GM23338 (cell line): ENCODE measurements at regions not wholly inside any gene's neighbourhood (a gene's known extent, or its start where the extent isn't known, plus 50 kb on each side); places are given as distances from the start of the nearest gene placed in this dataset.
A peak's percentile ranks its signal among the peaks of the same experiment; 100 is the strongest.

Experiments used
- ATAC-seq: fragments of 200-7000 bp; cut with Tn5 transposase; 3 replicates; pipeline ENCODE4 v1.9.1; 2020
- DNase-seq: peaks from one replicate; pipeline ENCODE4 v3.0.0-alpha.2; 2015; ENCODE audit warnings: low spot score
- H2AFZ ChIP-seq: fragments of 200-600 bp; sonication (generic); 2 replicates; pipeline ENCODE4 v1.8.0; 2016; ENCODE audit warnings: antibody characterized with exemption, mild to moderate bottlenecking, moderate library complexity
- H3F3A ChIP-seq: fragments of 200-600 bp; sonication (generic); replicated peaks from 2 replicates; pipeline ENCODE4 v1.8.0; 2017; ENCODE audit warnings: antibody characterized with exemption, mixed run types, low read depth
- H3K27ac ChIP-seq: fragments of 200-600 bp; sonication (generic); 2 replicates; pipeline ENCODE4 v1.6.1; 2016; ENCODE audit warnings: low read depth
- H3K27me3 ChIP-seq: fragments of 200-600 bp; sonication (generic); 2 replicates; pipeline ENCODE4 v1.8.0; 2016; ENCODE audit warnings: mild to moderate bottlenecking, mixed run types, moderate library complexity; ENCODE audit not compliant: insufficient read depth
- H3K36me3 ChIP-seq: fragments of 200-600 bp; sonication (generic); 2 replicates; pipeline ENCODE4 v1.8.0; 2016; ENCODE audit warnings: mild to moderate bottlenecking; ENCODE audit not compliant: insufficient read depth
- H3K4me1 ChIP-seq: fragments of 200-600 bp; sonication (generic); 2 replicates; pipeline ENCODE4 v1.8.0; 2016; ENCODE audit warnings: mild to moderate bottlenecking, moderate library complexity; ENCODE audit not compliant: insufficient read depth
- H3K4me2 ChIP-seq: fragments of 200-600 bp; sonication (generic); 2 replicates; pipeline ENCODE4 v1.7.1; 2017; ENCODE audit warnings: mixed run types
- H3K4me3 ChIP-seq: fragments of 200-600 bp; sonication (generic); 2 replicates; pipeline ENCODE4 v1.6.1; 2016; ENCODE audit warnings: mixed run types
- H3K79me2 ChIP-seq: fragments of 200-600 bp; sonication (generic); replicated peaks from 2 replicates; pipeline ENCODE4 v1.8.0; 2017; ENCODE audit warnings: mild to moderate bottlenecking; ENCODE audit not compliant: insufficient read depth
- H3K9me2 ChIP-seq: fragments of 200-600 bp; sonication (generic); 2 replicates; pipeline ENCODE4 v1.8.0; 2017; ENCODE audit not compliant: insufficient read depth
- H4K20me1 ChIP-seq: fragments of 200-600 bp; sonication (generic); replicated peaks from 2 replicates; pipeline ENCODE4 v1.8.0; 2017; ENCODE audit warnings: mild to moderate bottlenecking; ENCODE audit not compliant: insufficient read depth
- H3K27ac Mint-ChIP-seq: 2 replicates; pipeline ENCODE4 v1.8.0; 2020; ENCODE audit warnings: inconsistent platforms, mild to moderate bottlenecking, moderate library complexity, mixed read lengths
- H3K27me3 Mint-ChIP-seq: 3 replicates; pipeline ENCODE4 v1.8.0; 2022; ENCODE audit warnings: low read depth, mild to moderate bottlenecking, moderate library complexity, mixed read lengths, inconsistent platforms; ENCODE audit not compliant: insufficient read depth, poor library complexity
- H3K36me3 Mint-ChIP-seq: 3 replicates; pipeline ENCODE4 v1.8.0; 2021; ENCODE audit warnings: low read depth, mild to moderate bottlenecking, inconsistent platforms, moderate library complexity, mixed read lengths
- H3K4me1 Mint-ChIP-seq: 3 replicates; pipeline ENCODE4 v1.8.0; 2020; ENCODE audit warnings: mild to moderate bottlenecking, inconsistent platforms, mixed read lengths
- H3K4me3 Mint-ChIP-seq: 3 replicates; pipeline ENCODE4 v1.8.0; 2021; ENCODE audit warnings: moderate library complexity, mild to moderate bottlenecking, inconsistent platforms, mixed read lengths
- H3K9me3 Mint-ChIP-seq: 3 replicates; pipeline ENCODE4 v1.8.0; 2020; ENCODE audit warnings: moderate library complexity, mild to moderate bottlenecking, inconsistent platforms, mixed read lengths
- CREB1 ChIP-seq: fragments of 250-450 bp; sonication (Bioruptor Pico); IDR thresholded peaks from 2 replicates; pipeline ENCODE4 v1.5.0; 2020; ENCODE audit warnings: low read depth, mild to moderate bottlenecking, moderate library complexity
- CTCF ChIP-seq, 2 experiments: fragments of 200-600 bp in 1 of 2; sonication (generic) in 1 of 2; conservative IDR thresholded peaks; 2 replicates each; pipeline versions ENCODE4 v1.5.1 to v1.6.1; 2016 to 2017; ENCODE audit warnings: antibody characterized with exemption in 2 of 2, low read depth in 2 of 2, mild to moderate bottlenecking in 2 of 2, moderate library complexity in 1 of 2
- EZH2 ChIP-seq: fragments of 200-600 bp; sonication (generic); IDR thresholded peaks from one replicate; pipeline ENCODE4 v1.8.0; 2017; ENCODE audit warnings: antibody characterized with exemption, mild to moderate bottlenecking, low read depth; ENCODE audit not compliant: unreplicated experiment
- JUNB ChIP-seq: IDR thresholded peaks from one replicate; pipeline ENCODE4 v1.6.1; 2016; ENCODE audit warnings: antibody characterized with exemption; ENCODE audit not compliant: unreplicated experiment
- NANOG ChIP-seq: IDR thresholded peaks from 2 replicates; pipeline ENCODE4 v1.6.1; 2016; ENCODE audit warnings: antibody characterized with exemption, borderline replicate concordance
- ZNF331 ChIP-seq: fragments of 250-450 bp; sonication (Bioruptor Pico); IDR thresholded peaks from 2 replicates; pipeline ENCODE4 v1.5.0; 2020; ENCODE audit warnings: low read depth, mild to moderate bottlenecking, moderate library complexity

- TF ChIP-seq CTCF (conservative IDR thresholded peaks at IDR 0.05; ENCODE audit: low read depth in 2 of 2) (no peak), ZNF331 (no peak), EZH2 (no peak), NANOG (no peak), JUNB (no peak)
These were observed 301.8 kb upstream of the API5 start (continued) for GRCh38 chr11:43010042-43010441.

DNA sequence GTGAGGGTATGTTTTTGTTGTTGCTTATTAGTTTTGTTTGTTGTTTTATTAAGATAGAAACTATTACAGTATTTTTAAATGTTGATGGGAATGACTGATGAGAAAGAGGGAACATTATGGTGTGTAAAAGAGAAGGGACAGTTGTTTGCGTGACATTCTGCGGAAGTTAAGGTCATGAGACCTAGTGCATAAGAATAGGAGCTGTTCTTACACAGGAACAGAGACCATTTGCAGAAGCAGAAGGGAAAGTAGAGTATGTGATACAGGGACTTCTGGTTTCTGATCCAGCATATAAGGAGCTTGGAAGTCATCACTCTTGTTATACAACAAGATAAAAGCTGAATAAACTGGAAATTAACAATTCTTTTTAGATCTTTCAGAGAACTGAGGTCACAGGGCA lies 299.2 kb upstream of the API5 start:
- H3K4me1 ChIP-seq, result no peaks in the 10 kb centered on the region
- H3K27me3 ChIP-seq, result no peaks in the 10 kb centered on the region
- TF ChIP-seq CREB1, result no peak
- TF ChIP-seq ZNF331, result no peak
- no peak for TF ChIP-seq CTCF (conservative IDR thresholded peaks at IDR 0.05; ENCODE audit: low read depth in 2 of 2)
- TF ChIP-seq NANOG, result no peak
- H3K4me1 Mint-ChIP-seq, result no peaks in the 10 kb centered on the region
- DNase-seq (no peak), ATAC-seq (no peak)
- no peak overlapping the region for H2AFZ ChIP-seq
- peaks cover 4% of the 10 kb centered on the region; the same call in 2 of the 3 replicates for H3K36me3 Mint-ChIP-seq
- H3K4me3 Mint-ChIP-seq, result no peak overlapping the region
- H3K36me3 ChIP-seq, result no peaks in the 10 kb centered on the region
- no peak overlapping the region for H3K27ac ChIP-seq
- no peak overlapping the region for H3K27ac Mint-ChIP-seq
- H3K9me3 Mint-ChIP-seq, result peaks cover 52% of the 10 kb centered on the region
- H3K4me2 ChIP-seq, result no peak overlapping the region
- no peaks in the 10 kb centered on the region for H4K20me1 ChIP-seq
- H3K79me2 ChIP-seq, result no peaks in the 10 kb centered on the region
- H3K4me3 ChIP-seq, result no peak overlapping the region
- no peaks in the 10 kb centered on the region for H3K9me2 ChIP-seq
- H3F3A ChIP-seq, result no peaks in the 10 kb centered on the region
- H3K27me3 Mint-ChIP-seq, result peaks cover 3% of the 10 kb centered on the region

GRCh38 chr11:43021466-43021865 lies 290.3 kb upstream of the API5 start:
- H3K4me2 ChIP-seq, result no peak overlapping the region
- no peak overlapping the region for H3K4me3 ChIP-seq
- peak; percentile 33 for DNase-seq

More at GRCh38 chr11:43021466-43021865, 290.3 kb upstream of the API5 start:
- H3K79me2 ChIP-seq, result no peaks in the 10 kb centered on the region
- H3K4me1 ChIP-seq, result no peaks in the 10 kb centered on the region
- Mint-ChIP-seq H3K27ac (no peak overlapping the region), H3K27me3 (peaks cover 2% of the 10 kb centered on the region), H3K4me3 (no peak overlapping the region), H3K36me3 (peaks cover 18% of the 10 kb centered on the region), H3K9me3 (peaks cover 93% of the 10 kb centered on the region), H3K4me1 (no peaks in the 10 kb centered on the region)
- H3K27me3 ChIP-seq, result no peaks in the 10 kb centered on the region
- no peak for TF ChIP-seq JUNB
- TF ChIP-seq CTCF (conservative IDR thresholded peaks at IDR 0.05; ENCODE audit: low read depth in 2 of 2), result peak; percentile 51 to 57
- TF ChIP-seq CREB1, result no peak
- ATAC-seq, result no peak
- H3K27ac ChIP-seq, result no peak overlapping the region
- no peaks in the 10 kb centered on the region for H3K9me2 ChIP-seq
- H4K20me1 ChIP-seq, result no peaks in the 10 kb centered on the region
- no peak overlapping the region for H2AFZ ChIP-seq
- H3K36me3 ChIP-seq, result no peaks in the 10 kb centered on the region
- no peaks in the 10 kb centered on the region for H3F3A ChIP-seq
